ENCODE measurements at regions not wholly inside any gene's neighbourhood (a gene's known extent, or its start where the extent isn't known, plus 50 kb on each side); places are given as distances from the start of the nearest gene placed in this dataset.

DNA sequence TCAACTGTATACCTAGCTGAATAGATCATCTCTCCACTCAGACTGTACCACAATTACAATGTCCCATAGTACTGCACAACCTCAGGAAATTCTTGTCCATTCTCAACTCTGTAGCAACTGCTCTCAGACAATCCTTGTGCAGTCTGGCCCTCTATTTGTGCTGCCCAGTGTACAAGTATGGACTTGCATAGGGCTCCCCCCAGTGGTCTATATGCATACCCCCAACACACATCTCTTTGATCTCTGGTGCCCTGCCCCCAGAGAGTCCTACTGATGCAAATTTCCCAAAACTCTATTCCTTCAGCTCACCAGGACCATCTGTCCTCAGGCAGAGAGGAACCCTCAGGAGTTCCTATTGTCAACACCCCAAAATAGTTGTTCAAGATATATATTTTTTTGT, 205.3 kb downstream of the SLCO4C1 start:
- TF ChIP-seq, protein P1, sequence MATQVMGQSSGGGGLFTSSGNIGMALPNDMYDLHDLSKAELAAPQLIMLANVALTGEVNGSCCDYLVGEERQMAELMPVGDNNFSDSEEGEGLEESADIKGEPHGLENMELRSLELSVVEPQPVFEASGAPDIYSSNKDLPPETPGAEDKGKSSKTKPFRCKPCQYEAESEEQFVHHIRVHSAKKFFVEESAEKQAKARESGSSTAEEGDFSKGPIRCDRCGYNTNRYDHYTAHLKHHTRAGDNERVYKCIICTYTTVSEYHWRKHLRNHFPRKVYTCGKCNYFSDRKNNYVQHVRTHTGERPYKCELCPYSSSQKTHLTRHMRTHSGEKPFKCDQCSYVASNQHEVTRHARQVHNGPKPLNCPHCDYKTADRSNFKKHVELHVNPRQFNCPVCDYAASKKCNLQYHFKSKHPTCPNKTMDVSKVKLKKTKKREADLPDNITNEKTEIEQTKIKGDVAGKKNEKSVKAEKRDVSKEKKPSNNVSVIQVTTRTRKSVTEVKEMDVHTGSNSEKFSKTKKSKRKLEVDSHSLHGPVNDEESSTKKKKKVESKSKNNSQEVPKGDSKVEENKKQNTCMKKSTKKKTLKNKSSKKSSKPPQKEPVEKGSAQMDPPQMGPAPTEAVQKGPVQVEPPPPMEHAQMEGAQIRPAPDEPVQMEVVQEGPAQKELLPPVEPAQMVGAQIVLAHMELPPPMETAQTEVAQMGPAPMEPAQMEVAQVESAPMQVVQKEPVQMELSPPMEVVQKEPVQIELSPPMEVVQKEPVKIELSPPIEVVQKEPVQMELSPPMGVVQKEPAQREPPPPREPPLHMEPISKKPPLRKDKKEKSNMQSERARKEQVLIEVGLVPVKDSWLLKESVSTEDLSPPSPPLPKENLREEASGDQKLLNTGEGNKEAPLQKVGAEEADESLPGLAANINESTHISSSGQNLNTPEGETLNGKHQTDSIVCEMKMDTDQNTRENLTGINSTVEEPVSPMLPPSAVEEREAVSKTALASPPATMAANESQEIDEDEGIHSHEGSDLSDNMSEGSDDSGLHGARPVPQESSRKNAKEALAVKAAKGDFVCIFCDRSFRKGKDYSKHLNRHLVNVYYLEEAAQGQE (IDR thresholded peaks at IDR 0.05; ENCODE audit: insufficient read depth in 1 of 2, low read depth in 2 of 2, low read length in 2 of 2), result no peak
- TF ChIP-seq TAF1 (IDR thresholded peaks at IDR 0.05; ENCODE audit: borderline replicate concordance, insufficient read depth, low read length) (no peak), FOXP2 (optimal IDR thresholded peaks at IDR 0.05; ENCODE audit: borderline replicate concordance, extremely low read depth, extremely low read length, insufficient read depth) (no peak), POLR2AphosphoS5 (IDR thresholded peaks at IDR 0.05; ENCODE audit: low read depth, low read length) (no peak), SIN3A (IDR thresholded peaks at IDR 0.05; ENCODE audit: borderline replicate concordance, insufficient read depth, low read length) (no peak)

GRCh38 chr5:102089883-102090282, 206.2 kb downstream of the SLCO4C1 start:
- TF ChIP-seq SIN3A (IDR thresholded peaks at IDR 0.05; ENCODE audit: borderline replicate concordance, insufficient read depth, low read length) (no peak), FOXP2 (optimal IDR thresholded peaks at IDR 0.05; ENCODE audit: borderline replicate concordance, extremely low read depth, extremely low read length, insufficient read depth) (no peak), POLR2AphosphoS5 (IDR thresholded peaks at IDR 0.05; ENCODE audit: low read depth, low read length) (no peak), TAF1 (IDR thresholded peaks at IDR 0.05; ENCODE audit: borderline replicate concordance, insufficient read depth, low read length) (no peak)
- TF ChIP-seq, protein P1 (IDR thresholded peaks at IDR 0.05; ENCODE audit: insufficient read depth in 1 of 2, low read depth in 2 of 2, low read length in 2 of 2), result no peak

GRCh38 chr5:102087906-102088305, 208.2 kb downstream of the SLCO4C1 start:
- TF ChIP-seq, protein P1 (IDR thresholded peaks at IDR 0.05; ENCODE audit: insufficient read depth in 1 of 2, low read depth in 2 of 2, low read length in 2 of 2), result no peak
- no peak for TF ChIP-seq SIN3A (IDR thresholded peaks at IDR 0.05; ENCODE audit: borderline replicate concordance, insufficient read depth, low read length)
- no peak for TF ChIP-seq TAF1 (IDR thresholded peaks at IDR 0.05; ENCODE audit: borderline replicate concordance, insufficient read depth, low read length)
- TF ChIP-seq POLR2AphosphoS5 (IDR thresholded peaks at IDR 0.05; ENCODE audit: low read depth, low read length), result no peak
- no peak for TF ChIP-seq FOXP2 (optimal IDR thresholded peaks at IDR 0.05; ENCODE audit: borderline replicate concordance, extremely low read depth, extremely low read length, insufficient read depth)

DNA sequence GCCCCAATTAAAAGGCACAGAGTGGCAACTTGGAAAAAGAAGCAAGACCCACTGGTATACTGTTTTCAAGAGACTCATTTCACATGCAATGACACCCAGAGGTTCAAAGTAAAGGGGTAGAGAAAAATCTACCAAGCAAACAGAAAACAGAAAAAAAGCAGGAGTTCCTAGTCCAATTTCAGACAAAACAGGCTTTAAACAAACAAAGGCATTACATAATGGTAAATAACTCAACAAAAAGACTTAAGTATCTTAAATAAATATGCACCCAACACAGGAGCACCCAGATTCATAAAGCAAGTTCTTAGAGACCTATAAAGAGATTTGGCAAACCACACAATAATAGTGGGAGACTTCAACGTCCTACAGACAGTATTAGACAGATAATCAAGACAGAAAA, 215.8 kb downstream of the SLCO4C1 start:
- TF ChIP-seq POLR2AphosphoS5 (IDR thresholded peaks at IDR 0.05; ENCODE audit: low read depth, low read length) (no peak), SIN3A (IDR thresholded peaks at IDR 0.05; ENCODE audit: borderline replicate concordance, insufficient read depth, low read length) (no peak), TAF1 (IDR thresholded peaks at IDR 0.05; ENCODE audit: borderline replicate concordance, insufficient read depth, low read length) (no peak), FOXP2 (optimal IDR thresholded peaks at IDR 0.05; ENCODE audit: borderline replicate concordance, extremely low read depth, extremely low read length, insufficient read depth) (no peak)
- TF ChIP-seq, protein P1 (IDR thresholded peaks at IDR 0.05; ENCODE audit: insufficient read depth in 1 of 2, low read depth in 2 of 2, low read length in 2 of 2), result no peak

DNA sequence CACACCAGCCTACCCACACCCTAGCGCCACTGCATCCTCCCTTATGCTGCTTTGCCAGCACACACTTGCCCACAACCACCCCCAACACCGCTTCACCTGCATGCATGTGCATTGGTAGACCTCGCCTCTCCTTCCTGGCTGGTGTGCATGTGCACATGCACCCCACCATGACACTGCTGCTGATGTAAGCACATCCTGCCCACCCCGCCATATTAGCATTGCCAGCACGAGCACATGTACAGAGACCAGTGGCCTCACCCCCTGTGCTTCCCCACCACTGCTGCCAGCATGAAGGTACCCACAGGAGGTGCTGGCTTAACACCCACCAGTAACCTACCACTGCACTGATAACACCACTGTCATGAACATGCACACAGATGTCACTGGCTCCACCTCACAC, 218.2 kb downstream of the SLCO4C1 start:
- TF ChIP-seq SIN3A (IDR thresholded peaks at IDR 0.05; ENCODE audit: borderline replicate concordance, insufficient read depth, low read length) (no peak), FOXP2 (optimal IDR thresholded peaks at IDR 0.05; ENCODE audit: borderline replicate concordance, extremely low read depth, extremely low read length, insufficient read depth) (no peak), TAF1 (IDR thresholded peaks at IDR 0.05; ENCODE audit: borderline replicate concordance, insufficient read depth, low read length) (no peak), POLR2AphosphoS5 (IDR thresholded peaks at IDR 0.05; ENCODE audit: low read depth, low read length) (no peak)
- TF ChIP-seq, protein P1 (IDR thresholded peaks at IDR 0.05; ENCODE audit: insufficient read depth in 1 of 2, low read depth in 2 of 2, low read length in 2 of 2), result no peak
